ENCODE measurements at regions not wholly inside any gene's neighbourhood (a gene's known extent, or its start where the extent isn't known, plus 50 kb on each side); places are given as distances from the start of the nearest gene placed in this dataset.

- TF ChIP-seq CTCF (tag by site-specific recombination; IDR thresholded peaks at IDR 0.05) (no peak), YY1 (tag by site-specific recombination; IDR thresholded peaks at IDR 0.05) (no peak), ZBTB10 (tag by site-specific recombination; IDR thresholded peaks at IDR 0.05) (no peak), ZNF26 (tag by site-specific recombination; IDR thresholded peaks at IDR 0.05) (no peak), ZNF121 (tag by site-specific recombination; IDR thresholded peaks at IDR 0.05) (no peak), REST (tag by site-specific recombination; IDR thresholded peaks at IDR 0.05) (no peak), PRDM10 (tag by site-specific recombination; IDR thresholded peaks at IDR 0.05) (no peak)
These were observed 66.0 kb upstream of the CPSF6 start for GRCh38 chr12:69173368-69173767.

Data from HEK293 (cell line).